Hepatocyte (in vitro differentiated cells): ENCODE measurements at regions not wholly inside any gene's neighbourhood (a gene's known extent, or its start where the extent isn't known, plus 50 kb on each side); places are given as distances from the start of the nearest gene placed in this dataset.

Source experiments
- DNase-seq: peaks from one replicate; pipeline ENCODE4 v3.0.0-alpha.2; 2016; ENCODE audit warnings: low spot score
- H2AFZ ChIP-seq: fragments of 200-600 bp; sonication (generic); 2 replicates; pipeline ENCODE4 v1.6.0; 2016; ENCODE audit warnings: antibody characterized with exemption, mild to moderate bottlenecking
- H3K27ac ChIP-seq: fragments of 200-600 bp; sonication (generic); 2 replicates; pipeline ENCODE4 v1.5.1; 2016; ENCODE audit warnings: mild to moderate bottlenecking
- H3K27me3 ChIP-seq: fragments of 200-600 bp; sonication (generic); 2 replicates; pipeline ENCODE4 v1.6.1; 2016
- H3K36me3 ChIP-seq: fragments of 200-600 bp; sonication (generic); replicated peaks from 2 replicates; pipeline ENCODE4 v1.5.1; 2016; ENCODE audit warnings: low read depth; ENCODE audit not compliant: insufficient read depth
- H3K4me1 ChIP-seq: fragments of 200-600 bp; sonication (generic); 2 replicates; pipeline ENCODE4 v1.5.1; 2016; ENCODE audit warnings: mild to moderate bottlenecking, moderate library complexity; ENCODE audit not compliant: insufficient read depth
- H3K4me2 ChIP-seq: fragments of 200-600 bp; sonication (generic); 2 replicates; pipeline ENCODE4 v1.6.0; 2016
- H3K4me3 ChIP-seq: fragments of 200-600 bp; sonication (generic); 2 replicates; pipeline ENCODE4 v1.5.1; 2016; ENCODE audit warnings: mild to moderate bottlenecking
- H3K79me2 ChIP-seq: fragments of 200-600 bp; sonication (generic); 2 replicates; pipeline ENCODE4 v1.6.0; 2017; ENCODE audit warnings: mild to moderate bottlenecking
- H3K9me2 ChIP-seq: fragments of 200-600 bp; sonication (generic); replicated peaks from 2 replicates; pipeline ENCODE4 v1.6.0; 2017; ENCODE audit warnings: mild to moderate bottlenecking; ENCODE audit not compliant: insufficient read depth
- H3K9me3 ChIP-seq: fragments of 200-600 bp; sonication (generic); 2 replicates; pipeline ENCODE4 v1.5.1; 2016; ENCODE audit warnings: low read depth, mild to moderate bottlenecking
- H4K20me1 ChIP-seq: fragments of 200-600 bp; sonication (generic); 2 replicates; pipeline ENCODE4 v1.6.0; 2016; ENCODE audit warnings: mild to moderate bottlenecking; ENCODE audit not compliant: insufficient read depth, poor library complexity, severe bottlenecking
- EZH2 ChIP-seq: fragments of 200-600 bp; sonication (generic); IDR thresholded peaks from 2 replicates; pipeline ENCODE4 v1.6.1; 2016; ENCODE audit warnings: antibody characterized with exemption, mild to moderate bottlenecking, borderline replicate concordance
- EZH2phosphoT487 ChIP-seq: fragments of 200-600 bp; sonication (generic); IDR thresholded peaks from one replicate; pipeline ENCODE4 v1.6.1; 2018; ENCODE audit warnings: antibody characterized with exemption, mild to moderate bottlenecking, low read depth, moderate library complexity; ENCODE audit not compliant: unreplicated experiment, severe bottlenecking
- WGBS: methylation state at CpG from one replicate; pipeline ENCODE4 v1.1.6; 2016; ENCODE audit warnings: low lambda C conversion rate; ENCODE audit errors: missing lambda C conversion rate; 5-methylcytosine and 5-hydroxymethylcytosine counted together
- TF ChIP-seq, protein P1 (sequence below): fragments of 200-600 bp; sonication (generic); IDR thresholded peaks from 2 replicates; pipeline ENCODE4 v1.5.1; 2016; ENCODE audit warnings: antibody characterized with exemption, mild to moderate bottlenecking; ENCODE audit not compliant: poor library complexity

DNA sequence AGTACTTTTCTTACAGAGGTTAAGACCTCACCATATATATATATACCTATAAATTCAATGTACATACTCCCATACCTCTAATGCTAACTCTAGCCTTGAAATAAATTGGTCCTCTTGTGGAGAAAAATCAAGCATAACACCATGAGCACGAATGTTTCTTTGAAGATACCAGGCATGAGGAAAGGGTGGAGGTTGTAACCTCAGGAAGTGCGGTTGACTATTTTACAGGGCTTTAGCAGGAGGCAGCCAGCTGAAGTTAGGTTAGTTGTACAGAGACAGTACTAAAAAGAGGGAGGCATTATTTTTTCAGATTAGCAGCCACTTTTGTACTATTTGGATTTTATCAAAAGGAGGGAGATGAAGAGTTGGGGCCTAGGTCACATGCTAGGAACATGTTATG, 767.0 kb downstream of the OTOL1 start:
- no peak for TF ChIP-seq EZH2phosphoT487
- TF ChIP-seq EZH2: no peak
- TF ChIP-seq, protein P1, sequence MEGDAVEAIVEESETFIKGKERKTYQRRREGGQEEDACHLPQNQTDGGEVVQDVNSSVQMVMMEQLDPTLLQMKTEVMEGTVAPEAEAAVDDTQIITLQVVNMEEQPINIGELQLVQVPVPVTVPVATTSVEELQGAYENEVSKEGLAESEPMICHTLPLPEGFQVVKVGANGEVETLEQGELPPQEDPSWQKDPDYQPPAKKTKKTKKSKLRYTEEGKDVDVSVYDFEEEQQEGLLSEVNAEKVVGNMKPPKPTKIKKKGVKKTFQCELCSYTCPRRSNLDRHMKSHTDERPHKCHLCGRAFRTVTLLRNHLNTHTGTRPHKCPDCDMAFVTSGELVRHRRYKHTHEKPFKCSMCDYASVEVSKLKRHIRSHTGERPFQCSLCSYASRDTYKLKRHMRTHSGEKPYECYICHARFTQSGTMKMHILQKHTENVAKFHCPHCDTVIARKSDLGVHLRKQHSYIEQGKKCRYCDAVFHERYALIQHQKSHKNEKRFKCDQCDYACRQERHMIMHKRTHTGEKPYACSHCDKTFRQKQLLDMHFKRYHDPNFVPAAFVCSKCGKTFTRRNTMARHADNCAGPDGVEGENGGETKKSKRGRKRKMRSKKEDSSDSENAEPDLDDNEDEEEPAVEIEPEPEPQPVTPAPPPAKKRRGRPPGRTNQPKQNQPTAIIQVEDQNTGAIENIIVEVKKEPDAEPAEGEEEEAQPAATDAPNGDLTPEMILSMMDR: no peak

DNA sequence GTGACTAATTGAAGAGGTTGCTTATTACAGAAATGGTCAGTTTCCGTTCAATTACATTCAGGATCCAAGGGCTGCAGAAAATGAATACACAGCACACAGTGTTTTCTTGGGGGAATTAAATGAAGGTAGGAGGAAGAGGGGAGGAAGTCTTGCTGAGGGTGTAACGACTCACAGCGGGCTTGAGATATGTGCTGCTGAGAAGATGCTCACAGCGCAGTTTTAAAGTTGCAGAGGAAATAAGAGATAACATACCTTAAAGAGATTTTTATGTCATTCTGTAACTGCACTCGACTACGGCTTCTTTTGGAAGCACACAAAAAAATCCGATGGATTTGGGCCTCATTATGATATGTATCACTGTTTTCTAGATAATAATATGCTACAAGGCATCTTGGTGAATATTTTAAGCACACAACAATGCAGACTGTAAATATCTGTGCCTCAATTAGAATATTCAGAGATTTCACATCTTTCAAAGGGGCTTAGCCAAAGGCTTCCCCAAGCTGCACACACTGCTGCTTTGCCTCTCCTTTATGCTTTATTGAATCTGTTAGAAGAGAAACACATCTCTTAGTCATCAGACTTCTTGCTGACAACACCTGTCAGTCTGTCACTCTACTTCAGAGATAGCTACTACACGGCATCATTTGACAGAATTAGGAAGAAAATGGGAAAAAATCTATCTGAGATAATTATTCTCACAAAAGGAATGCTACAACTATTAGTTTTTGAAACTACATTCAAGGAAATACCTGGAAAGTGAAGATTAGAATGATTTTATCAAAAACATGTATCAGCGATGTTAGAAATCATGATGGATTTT, 773.2 kb downstream of the OTOL1 start:
- H3K4me1 ChIP-seq: no peaks in the 10 kb centered on the region
- DNase-seq: no peak
- 75% methylated on average over 9 of the region's 9 CpGs for WGBS
- no peaks in the 10 kb centered on the region for H3K9me3 ChIP-seq
- TF ChIP-seq EZH2: no peak
- no peak for TF ChIP-seq EZH2phosphoT487
- TF ChIP-seq, protein P1: no peak
- H3K27me3 ChIP-seq: no peaks in the 10 kb centered on the region
- no peak overlapping the region for H2AFZ ChIP-seq
- H3K4me2 ChIP-seq: no peak overlapping the region
- H3K4me3 ChIP-seq: no peak overlapping the region
- no peak overlapping the region for H3K27ac ChIP-seq
- H3K79me2 ChIP-seq: no peaks in the 10 kb centered on the region
- no peaks in the 10 kb centered on the region for H3K36me3 ChIP-seq
- no peaks in the 10 kb centered on the region for H3K9me2 ChIP-seq
- H4K20me1 ChIP-seq: no peaks in the 10 kb centered on the region

More for the DNA sequence above, 767.0 kb downstream of the OTOL1 start:
- Histone ChIP-seq H3K4me2 (no peak overlapping the region), H3K4me3 (no peak overlapping the region), H3K79me2 (no peaks in the 10 kb centered on the region), H3K27ac (no peak overlapping the region), H4K20me1 (no peaks in the 10 kb centered on the region), H2AFZ (no peak overlapping the region), H3K36me3 (no peaks in the 10 kb centered on the region), H3K27me3 (no peaks in the 10 kb centered on the region), H3K9me3 (no peaks in the 10 kb centered on the region), H3K4me1 (no peaks in the 10 kb centered on the region), H3K9me2 (no peaks in the 10 kb centered on the region)
- WGBS: 89% methylated on average over 2 of the region's 2 CpGs
- no peak for DNase-seq

DNA sequence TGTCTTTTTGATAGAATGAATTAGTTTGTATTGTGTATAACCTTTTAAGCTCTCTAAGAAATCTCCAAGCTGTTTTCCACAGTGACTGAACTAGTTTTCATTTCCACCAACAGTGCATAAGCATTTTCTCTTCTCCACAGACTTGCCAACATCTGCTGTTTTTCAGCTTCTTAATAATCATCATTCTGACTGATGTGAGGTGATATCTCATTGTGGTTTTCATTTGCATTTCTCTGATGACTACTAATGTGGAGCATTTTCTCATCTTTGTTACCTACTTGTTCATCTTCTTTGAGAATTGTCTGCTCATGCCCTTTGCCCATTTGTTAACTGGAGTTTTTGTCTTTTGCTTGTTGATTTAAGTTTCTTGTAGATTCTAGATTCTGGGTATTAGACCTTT, 777.5 kb downstream of the OTOL1 start:
- H3K36me3 ChIP-seq: no peaks in the 10 kb centered on the region

More for the DNA sequence above, 777.5 kb downstream of the OTOL1 start:
- no peaks in the 10 kb centered on the region for H3K9me3 ChIP-seq
- no peak overlapping the region for H3K27ac ChIP-seq
- no peaks in the 10 kb centered on the region for H3K9me2 ChIP-seq
- no peaks in the 10 kb centered on the region for H3K4me1 ChIP-seq
- no peak overlapping the region for H3K4me2 ChIP-seq
- H4K20me1 ChIP-seq: no peaks in the 10 kb centered on the region
- TF ChIP-seq EZH2phosphoT487 (no peak), EZH2 (no peak)
- TF ChIP-seq, protein P1: no peak
- H3K79me2 ChIP-seq: no peaks in the 10 kb centered on the region
- no peak overlapping the region for H3K4me3 ChIP-seq
- no peak for DNase-seq
- H2AFZ ChIP-seq: no peak overlapping the region
- H3K27me3 ChIP-seq: no peaks in the 10 kb centered on the region
